HepG2 (cell line): ENCODE measurements at regions not wholly inside any gene's neighbourhood (a gene's known extent, or its start where the extent isn't known, plus 50 kb on each side); places are given as distances from the start of the nearest gene placed in this dataset.

ENCODE experiments used
- KDM1A ChIP-seq: IDR thresholded peaks from 2 replicates; pipeline ENCODE4 v1.6.1; 2016; ENCODE audit warnings: missing compliant biosample characterization
- MEIS1 ChIP-seq: sonication (generic); formaldehyde crosslinking; IDR thresholded peaks from 2 replicates; pipeline ENCODE4 v1.9.0; 2021; ENCODE audit warnings: mild to moderate bottlenecking, missing genetic modification reagents, moderate library complexity, borderline replicate concordance
- NCOA2 ChIP-seq: sonication (generic); formaldehyde crosslinking; IDR thresholded peaks from 2 replicates; pipeline ENCODE4 v1.8.0; 2022; ENCODE audit warnings: inconsistent platforms
- TF ChIP-seq, protein P1 (sequence below): fragments of 450-650 bp; IDR thresholded peaks from 2 replicates; pipeline ENCODE4 v1.6.1; 2016
- TF ChIP-seq, protein P2 (sequence below): sonication (generic); formaldehyde crosslinking; IDR thresholded peaks from 2 replicates; pipeline ENCODE4 v1.4.0; 2020; ENCODE audit warnings: mild to moderate bottlenecking, missing genetic modification reagents

DNA sequence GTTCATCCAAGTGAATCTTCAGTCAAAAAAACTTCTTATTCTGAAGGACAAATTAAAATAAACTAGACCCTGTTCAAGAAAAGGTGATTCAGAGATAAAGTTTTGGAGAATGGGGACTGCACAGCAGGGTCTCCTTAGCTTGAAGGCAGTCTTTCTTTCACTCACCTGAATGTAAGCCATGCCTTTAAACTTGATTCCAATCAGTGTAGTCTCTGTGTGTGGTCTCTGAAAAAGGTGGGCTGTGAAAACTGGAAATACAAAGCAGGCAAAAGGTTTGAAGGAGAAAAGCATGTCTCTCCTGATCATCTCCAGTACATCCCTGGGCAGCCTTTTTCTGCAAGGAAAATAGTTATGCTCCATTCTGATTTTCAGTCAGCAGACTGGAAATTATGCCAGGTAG, 188.0 kb upstream of the SASH1 start:
- no peak for TF ChIP-seq MEIS1 (CRISPR knock-in tag)
- TF ChIP-seq, protein P1, sequence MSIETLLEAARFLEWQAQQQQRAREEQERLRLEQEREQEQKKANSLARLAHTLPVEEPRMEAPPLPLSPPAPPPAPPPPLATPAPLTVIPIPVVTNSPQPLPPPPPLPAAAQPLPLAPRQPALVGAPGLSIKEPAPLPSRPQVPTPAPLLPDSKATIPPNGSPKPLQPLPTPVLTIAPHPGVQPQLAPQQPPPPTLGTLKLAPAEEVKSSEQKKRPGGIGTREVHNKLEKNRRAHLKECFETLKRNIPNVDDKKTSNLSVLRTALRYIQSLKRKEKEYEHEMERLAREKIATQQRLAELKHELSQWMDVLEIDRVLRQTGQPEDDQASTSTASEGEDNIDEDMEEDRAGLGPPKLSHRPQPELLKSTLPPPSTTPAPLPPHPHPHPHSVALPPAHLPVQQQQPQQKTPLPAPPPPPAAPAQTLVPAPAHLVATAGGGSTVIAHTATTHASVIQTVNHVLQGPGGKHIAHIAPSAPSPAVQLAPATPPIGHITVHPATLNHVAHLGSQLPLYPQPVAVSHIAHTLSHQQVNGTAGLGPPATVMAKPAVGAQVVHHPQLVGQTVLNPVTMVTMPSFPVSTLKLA, result no peak
- TF ChIP-seq, protein P2, sequence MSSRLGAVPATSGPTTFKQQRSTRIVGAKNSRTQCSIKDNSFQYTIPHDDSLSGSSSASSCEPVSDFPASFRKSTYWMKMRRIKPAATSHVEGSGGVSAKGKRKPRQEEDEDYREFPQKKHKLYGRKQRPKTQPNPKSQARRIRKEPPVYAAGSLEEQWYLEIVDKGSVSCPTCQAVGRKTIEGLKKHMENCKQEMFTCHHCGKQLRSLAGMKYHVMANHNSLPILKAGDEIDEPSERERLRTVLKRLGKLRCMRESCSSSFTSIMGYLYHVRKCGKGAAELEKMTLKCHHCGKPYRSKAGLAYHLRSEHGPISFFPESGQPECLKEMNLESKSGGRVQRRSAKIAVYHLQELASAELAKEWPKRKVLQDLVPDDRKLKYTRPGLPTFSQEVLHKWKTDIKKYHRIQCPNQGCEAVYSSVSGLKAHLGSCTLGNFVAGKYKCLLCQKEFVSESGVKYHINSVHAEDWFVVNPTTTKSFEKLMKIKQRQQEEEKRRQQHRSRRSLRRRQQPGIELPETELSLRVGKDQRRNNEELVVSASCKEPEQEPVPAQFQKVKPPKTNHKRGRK (CRISPR knock-in tag), result no peak
- no peak for TF ChIP-seq NCOA2
- TF ChIP-seq KDM1A (CRISPR knock-in tag), result no peak
